ENCODE measurements at regions not wholly inside any gene's neighbourhood (a gene's known extent, or its start where the extent isn't known, plus 50 kb on each side); places are given as distances from the start of the nearest gene placed in this dataset.

- in situ Hi-C loops (cut with HindIII; ENCODE audit: low sequenced_read_pairs) = no loop called here
Observed at GRCh38 chr11:122186439-122187080, 70.5 kb upstream of the BLID start.

DNA sequence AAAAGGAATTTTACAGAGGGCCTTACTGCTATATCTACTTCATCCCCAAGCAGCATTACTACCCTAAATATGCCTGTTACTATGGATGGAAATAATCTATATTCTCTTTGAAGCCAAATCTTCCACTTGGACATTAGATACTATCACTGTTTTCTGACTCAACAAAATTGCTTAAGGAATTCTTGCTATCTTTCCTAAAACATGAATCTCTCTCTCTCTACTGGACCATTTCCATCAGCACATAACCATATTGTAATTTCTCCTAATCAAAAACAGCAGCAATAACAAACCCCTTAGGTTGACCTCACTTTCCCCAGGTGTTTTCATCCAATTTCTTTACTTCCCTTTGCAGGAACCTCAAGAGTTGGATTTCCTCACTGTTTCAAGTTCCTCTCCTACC lies 67.9 kb upstream of the BLID start:
- in situ Hi-C loops (cut with HindIII; ENCODE audit: low sequenced_read_pairs) = no loop called here

- in situ Hi-C loops (cut with HindIII; ENCODE audit: low sequenced_read_pairs) = no loop called here
Observed at GRCh38 chr11:122181893-122182292, 65.9 kb upstream of the BLID start.

- in situ Hi-C loops (cut with HindIII; ENCODE audit: low sequenced_read_pairs) = no loop called here
Observed at GRCh38 chr11:122181372-122181771, 65.4 kb upstream of the BLID start.

GRCh38 chr11:122179961-122180834 lies 64.2 kb upstream of the BLID start:
- in situ Hi-C loops (cut with HindIII; ENCODE audit: low sequenced_read_pairs) = no loop called here

DNA sequence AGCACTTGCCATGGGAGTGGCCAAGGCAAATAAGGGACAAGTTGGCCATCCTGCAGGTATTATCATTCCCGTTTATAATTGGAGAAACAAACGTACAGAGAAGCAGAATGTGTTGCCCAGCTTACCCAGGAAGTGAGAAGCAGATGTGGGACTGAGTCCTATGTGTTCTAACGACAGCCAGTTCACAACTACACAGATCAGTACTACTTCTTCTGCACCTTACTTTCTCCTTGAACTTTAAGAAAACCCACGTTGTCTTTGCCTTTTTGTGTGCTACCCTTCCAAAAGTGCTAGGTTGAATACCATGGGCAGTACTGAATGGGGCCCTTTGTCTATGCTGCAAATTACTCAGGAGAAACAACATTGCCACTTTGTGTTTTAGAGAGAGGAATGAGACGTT lies 62.8 kb upstream of the BLID start:
- in situ Hi-C loops (cut with HindIII; ENCODE audit: low sequenced_read_pairs) = no loop called here

DNA sequence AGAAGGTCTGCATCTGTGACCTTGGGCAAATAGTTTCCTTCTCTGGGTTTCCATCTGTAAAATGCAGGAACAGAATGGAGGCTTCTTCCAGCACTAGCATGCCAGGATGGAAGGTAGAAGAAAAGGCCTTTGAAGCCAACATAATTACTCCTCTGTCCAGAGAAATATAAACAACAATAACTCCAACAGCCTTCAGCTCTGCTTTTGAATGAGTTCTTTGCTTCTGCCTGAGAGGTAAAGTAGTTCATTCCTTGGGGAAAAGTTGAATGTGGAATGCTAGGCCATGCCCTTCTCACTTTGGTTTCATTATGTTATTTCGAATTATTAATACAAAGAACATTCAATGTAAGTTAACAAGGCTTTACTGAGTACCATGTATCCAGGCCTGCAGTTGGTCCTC lies 61.2 kb upstream of the BLID start:
- in situ Hi-C loops (cut with HindIII; ENCODE audit: low sequenced_read_pairs) = no loop called here

DNA sequence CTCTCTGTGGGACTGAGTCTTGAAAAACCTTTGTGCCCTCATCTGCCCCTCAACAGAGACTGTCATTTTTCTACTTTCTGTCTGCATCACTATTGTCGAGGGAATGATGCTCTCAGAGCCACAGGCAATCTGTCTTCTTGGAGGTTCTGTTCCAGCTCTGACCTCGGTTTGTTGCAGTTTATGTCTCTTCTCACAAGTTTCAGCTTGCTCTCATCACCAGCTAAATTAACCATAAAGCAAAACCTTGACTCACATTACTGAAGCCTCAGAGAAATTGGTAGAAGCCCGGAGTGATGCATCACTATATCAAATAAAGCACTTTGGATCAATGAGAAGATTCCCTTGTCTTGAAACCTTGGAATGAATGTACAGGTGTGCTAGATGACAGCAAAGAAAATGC lies 60.6 kb upstream of the BLID start:
- in situ Hi-C loops (cut with HindIII; ENCODE audit: low sequenced_read_pairs) = no loop called here

- in situ Hi-C loops (cut with HindIII; ENCODE audit: low sequenced_read_pairs) = no loop called here
Observed at GRCh38 chr11:122175306-122175705, 59.3 kb upstream of the BLID start.

DNA sequence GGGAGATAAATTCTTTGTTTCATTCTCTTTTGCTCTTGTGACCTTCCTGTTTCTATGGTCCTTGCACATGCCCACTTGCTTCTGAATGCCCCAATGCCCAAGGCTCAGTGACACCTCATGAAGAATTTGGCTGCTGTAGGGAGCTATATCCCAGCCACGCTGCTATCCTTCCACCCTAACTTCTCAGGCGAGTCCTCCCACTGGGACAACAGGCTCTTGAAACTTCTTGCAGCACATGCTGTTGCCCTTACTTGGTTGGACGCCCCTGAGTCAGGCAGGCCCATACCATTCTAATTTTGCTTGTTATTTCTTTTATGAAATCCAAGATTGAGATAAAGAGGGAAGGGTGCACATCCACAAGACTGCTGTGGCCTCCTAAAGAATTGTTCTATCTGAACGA lies 57.6 kb upstream of the BLID start:
- in situ Hi-C loops (cut with HindIII; ENCODE audit: low sequenced_read_pairs) = loop anchor here (5.0 kb wide), 1 partner anchor 36 kb away; no protein-coding TSS in a partner anchor

GRCh38 chr11:122173074-122173450 lies 57.0 kb upstream of the BLID start:
- in situ Hi-C loops (cut with HindIII; ENCODE audit: low sequenced_read_pairs) = loop anchor here (5.0 kb wide), 1 partner anchor 36 kb away; no protein-coding TSS in a partner anchor

- in situ Hi-C loops (cut with HindIII; ENCODE audit: low sequenced_read_pairs) = loop anchor here (5.0 kb wide), 1 partner anchor 35 kb away; no protein-coding TSS in a partner anchor
Observed at GRCh38 chr11:122172352-122173073, 56.5 kb upstream of the BLID start.

- in situ Hi-C loops (cut with HindIII; ENCODE audit: low sequenced_read_pairs) = loop anchor here (5.0 kb wide), 1 partner anchor 34 kb away; no protein-coding TSS in a partner anchor
Observed at GRCh38 chr11:122170815-122171475, 54.9 kb upstream of the BLID start.

- in situ Hi-C loops (cut with HindIII; ENCODE audit: low sequenced_read_pairs) = no loop called here
Observed at GRCh38 chr11:122168218-122168617, 52.2 kb upstream of the BLID start.

DNA sequence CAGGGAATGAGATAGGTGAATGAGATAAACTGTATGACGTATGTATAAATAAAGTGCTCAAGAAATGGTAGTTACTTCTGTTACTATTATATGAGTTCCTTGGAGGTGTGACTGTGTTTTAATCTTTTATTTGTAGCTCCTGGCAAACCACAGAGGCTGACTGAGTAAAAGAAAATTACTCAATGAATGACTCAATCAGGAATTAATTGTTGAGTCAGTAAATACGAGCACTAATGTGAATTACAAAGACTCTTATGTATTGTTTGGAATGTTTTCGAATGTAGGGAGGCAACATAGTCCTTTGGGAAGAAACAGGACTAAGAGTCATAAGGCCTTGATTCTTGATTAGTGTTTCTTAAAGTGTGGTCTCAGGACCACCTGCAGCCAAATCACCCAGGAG lies 51.1 kb upstream of the BLID start:
- in situ Hi-C loops (cut with HindIII; ENCODE audit: low sequenced_read_pairs) = no loop called here

- in situ Hi-C loops (cut with HindIII; ENCODE audit: low sequenced_read_pairs) = no loop called here
Observed at GRCh38 chr11:122165607-122166371, 49.8 kb upstream of the BLID start.
